HG03354 (cell line): ENCODE measurements at regions not wholly inside any gene's neighbourhood (a gene's known extent, or its start where the extent isn't known, plus 50 kb on each side); places are given as distances from the start of the nearest gene placed in this dataset.

Experiments
- ATAC-seq: cut with Tn5 transposase; IDR thresholded peaks from one replicate; pipeline ENCODE4 v1.9.1; 2021; ENCODE audit warnings: mild to moderate bottlenecking; ENCODE audit not compliant: unreplicated experiment, poor library complexity, severe bottlenecking

- no peak for ATAC-seq
These were observed 92.9 kb downstream of the HAPSTR1 start for GRCh38 chr16:9184354-9184690.

GRCh38 chr16:9185381-9185780, 93.9 kb downstream of the HAPSTR1 start:
- no peak for ATAC-seq

- no peak for ATAC-seq
These were observed 94.6 kb downstream of the HAPSTR1 start for GRCh38 chr16:9186061-9186460.

GRCh38 chr16:9188721-9189120, 97.3 kb downstream of the HAPSTR1 start:
- ATAC-seq, result no peak

- no peak for ATAC-seq
These were observed 99.9 kb downstream of the HAPSTR1 start for GRCh38 chr16:9191274-9191850.

- no peak for ATAC-seq
These were observed 101.3 kb downstream of the HAPSTR1 start for GRCh38 chr16:9192746-9193145.

GRCh38 chr16:9195287-9195686, 103.8 kb downstream of the HAPSTR1 start:
- no peak for ATAC-seq

- no peak for ATAC-seq
These were observed 106.7 kb downstream of the HAPSTR1 start for GRCh38 chr16:9197957-9198661.

GRCh38 chr16:9199311-9199710, 107.9 kb downstream of the HAPSTR1 start:
- no peak for ATAC-seq

GRCh38 chr16:9199751-9200150, 108.3 kb downstream of the HAPSTR1 start:
- no peak for ATAC-seq

- no peak for ATAC-seq
These were observed 112.5 kb downstream of the HAPSTR1 start for GRCh38 chr16:9203956-9204355.

- no peak for ATAC-seq
These were observed 114.2 kb downstream of the HAPSTR1 start for GRCh38 chr16:9205661-9206060.

GRCh38 chr16:9206156-9206555, 114.7 kb downstream of the HAPSTR1 start:
- no peak for ATAC-seq

GRCh38 chr16:9212621-9213020, 121.2 kb downstream of the HAPSTR1 start:
- ATAC-seq, result no peak

GRCh38 chr16:9219813-9220212, 128.4 kb downstream of the HAPSTR1 start:
- no peak for ATAC-seq

- no peak for ATAC-seq
These were observed 134.3 kb downstream of the HAPSTR1 start for GRCh38 chr16:9225527-9226316.

GRCh38 chr16:9226924-9227323, 135.5 kb downstream of the HAPSTR1 start:
- ATAC-seq, result no peak

GRCh38 chr16:9231039-9231438, 139.6 kb downstream of the HAPSTR1 start:
- ATAC-seq, result no peak

GRCh38 chr16:9232102-9232770, 140.8 kb downstream of the HAPSTR1 start:
- no peak for ATAC-seq

- no peak for ATAC-seq
These were observed 144.4 kb downstream of the HAPSTR1 start for GRCh38 chr16:9235867-9236266.

- no peak for ATAC-seq
These were observed 144.9 kb downstream of the HAPSTR1 start for GRCh38 chr16:9236319-9236718.
